PC-9 (cell line): ENCODE measurements at regions not wholly inside any gene's neighbourhood (a gene's known extent, or its start where the extent isn't known, plus 50 kb on each side); places are given as distances from the start of the nearest gene placed in this dataset.

Experiments used
- BruUV-seq: library from RNA; stranded (reverse); fragments of 400-500 nt; replicated peaks from 2 replicates; lab custom pipeline; 2021; lab: Mats Ljungman, UMichigan
- CTCF ChIA-PET: fragments of 300-600 bp; sonication (Branson Sonifier 250); formaldehyde crosslinking; loops from one replicate; lab custom pipeline; 2022; ENCODE audit warnings: antibody characterized with exemption; lab: Charles Lee
- POLR2A ChIA-PET: fragments of 300-600 bp; sonication (Branson Sonifier 250); formaldehyde crosslinking; loops from one replicate; lab custom pipeline; 2022; ENCODE audit warnings: antibody characterized with exemption; ENCODE audit not compliant: unreplicated experiment; lab: Charles Lee
- DNase-seq, 2 experiments: peaks; one replicate each; pipeline versions ENCODE4 v3.0.0 to v3.0.0-alpha.2; 2015 to 2022; ENCODE audit warnings: mixed read lengths in 1 of 2
- H2AFZ ChIP-seq: fragments of 200-600 bp; sonication (generic); 2 replicates; pipeline ENCODE4 v1.8.1; 2017; ENCODE audit warnings: antibody characterized with exemption
- H3F3A ChIP-seq: fragments of 200-600 bp; sonication (generic); 2 replicates; pipeline ENCODE4 v1.8.1; 2017; ENCODE audit warnings: antibody characterized with exemption, mild to moderate bottlenecking, low read depth; ENCODE audit not compliant: insufficient read depth
- H3K27ac ChIP-seq: fragments of 200-600 bp; sonication (generic); 2 replicates; pipeline ENCODE4 v1.6.1; 2016; ENCODE audit warnings: mixed run types
- H3K27me3 ChIP-seq: fragments of 200-600 bp; sonication (generic); 2 replicates; pipeline ENCODE4 v1.6.1; 2016; ENCODE audit warnings: low read depth, mixed run types; ENCODE audit not compliant: insufficient read depth
- H3K36me3 ChIP-seq: fragments of 200-600 bp; sonication (generic); 2 replicates; pipeline ENCODE4 v1.6.1; 2016; ENCODE audit warnings: low read depth, mixed run types
- H3K4me1 ChIP-seq: fragments of 200-600 bp; sonication (generic); replicated peaks from 2 replicates; pipeline ENCODE4 v1.6.1; 2016; ENCODE audit warnings: mixed run types; ENCODE audit not compliant: insufficient read depth
- H3K4me2 ChIP-seq: fragments of 200-600 bp; sonication (generic); 2 replicates; pipeline ENCODE4 v1.6.1; 2017; ENCODE audit warnings: mixed run types
- H3K4me3 ChIP-seq: fragments of 200-600 bp; sonication (generic); 2 replicates; pipeline ENCODE4 v1.6.1; 2016; ENCODE audit warnings: mixed run types
- H3K79me2 ChIP-seq: fragments of 200-600 bp; sonication (generic); 2 replicates; pipeline ENCODE4 v1.6.1; 2017; ENCODE audit warnings: low read depth, mixed run types
- H3K9me2 ChIP-seq: fragments of 200-600 bp; sonication (generic); 2 replicates; pipeline ENCODE4 v1.8.1; 2017; ENCODE audit warnings: mild to moderate bottlenecking; ENCODE audit not compliant: insufficient read depth
- H3K9me3 ChIP-seq: fragments of 200-600 bp; sonication (generic); 2 replicates; pipeline ENCODE4 v1.8.1; 2016; ENCODE audit warnings: low read depth; ENCODE audit not compliant: insufficient read depth
- H4K20me1 ChIP-seq: fragments of 200-600 bp; sonication (generic); 2 replicates; pipeline ENCODE4 v1.8.1; 2017; ENCODE audit not compliant: insufficient read depth
- EZH2 ChIP-seq: fragments of 200-600 bp; sonication (generic); IDR thresholded peaks from 2 replicates; pipeline ENCODE4 v1.8.0; 2017; ENCODE audit warnings: antibody characterized with exemption, low read depth
- intact Hi-C: fragments of 100-400 bp; cut with micrococcal nuclease; formaldehyde crosslinking; loops from one replicate; pipeline ENCODE4 v1.10.0; 2022; ENCODE audit not compliant: unreplicated experiment
- TF ChIP-seq, protein P1 (sequence below): fragments of 200-600 bp; sonication (generic); conservative IDR thresholded peaks from 2 replicates; pipeline ENCODE4 v1.6.1; 2017; ENCODE audit warnings: mixed run types, antibody characterized with exemption, mild to moderate bottlenecking, moderate library complexity

- BruUV-seq: no TSS peak
- Histone ChIP-seq H3K4me3 (no peak overlapping the region), H3K27me3 (no peaks in the 10 kb centered on the region), H3F3A (peaks cover 29% of the 10 kb centered on the region), H3K4me1 (peaks cover 59% of the 10 kb centered on the region), H3K4me2 (no peak overlapping the region), H3K9me2 (no peaks in the 10 kb centered on the region), H2AFZ (no peak overlapping the region), H4K20me1 (no peaks in the 10 kb centered on the region), H3K9me3 (no peaks in the 10 kb centered on the region), H3K27ac (no peak overlapping the region), H3K79me2 (no peaks in the 10 kb centered on the region), H3K36me3 (no peaks in the 10 kb centered on the region)
- intact Hi-C loops: no loop called here
- no peak for DNase-seq
- ChIA-PET CTCF (no interaction called here), POLR2A (interaction anchor here (0.7 kb wide), 1 partner anchor 70 kb away, joined by 6 read pairs; no protein-coding TSS in a partner anchor)
- TF ChIP-seq, protein P1, sequence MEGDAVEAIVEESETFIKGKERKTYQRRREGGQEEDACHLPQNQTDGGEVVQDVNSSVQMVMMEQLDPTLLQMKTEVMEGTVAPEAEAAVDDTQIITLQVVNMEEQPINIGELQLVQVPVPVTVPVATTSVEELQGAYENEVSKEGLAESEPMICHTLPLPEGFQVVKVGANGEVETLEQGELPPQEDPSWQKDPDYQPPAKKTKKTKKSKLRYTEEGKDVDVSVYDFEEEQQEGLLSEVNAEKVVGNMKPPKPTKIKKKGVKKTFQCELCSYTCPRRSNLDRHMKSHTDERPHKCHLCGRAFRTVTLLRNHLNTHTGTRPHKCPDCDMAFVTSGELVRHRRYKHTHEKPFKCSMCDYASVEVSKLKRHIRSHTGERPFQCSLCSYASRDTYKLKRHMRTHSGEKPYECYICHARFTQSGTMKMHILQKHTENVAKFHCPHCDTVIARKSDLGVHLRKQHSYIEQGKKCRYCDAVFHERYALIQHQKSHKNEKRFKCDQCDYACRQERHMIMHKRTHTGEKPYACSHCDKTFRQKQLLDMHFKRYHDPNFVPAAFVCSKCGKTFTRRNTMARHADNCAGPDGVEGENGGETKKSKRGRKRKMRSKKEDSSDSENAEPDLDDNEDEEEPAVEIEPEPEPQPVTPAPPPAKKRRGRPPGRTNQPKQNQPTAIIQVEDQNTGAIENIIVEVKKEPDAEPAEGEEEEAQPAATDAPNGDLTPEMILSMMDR: no peak
- no peak for TF ChIP-seq EZH2
Observed at GRCh38 chr1:59137276-59137615, 159.6 kb upstream of the FGGY start.

- H3K9me3 ChIP-seq: no peaks in the 10 kb centered on the region
Observed at GRCh38 chr1:59137968-59138367, 158.9 kb upstream of the FGGY start.

GRCh38 chr1:59138402-59138801, 158.5 kb upstream of the FGGY start:
- Histone ChIP-seq H3F3A (peaks cover 39% of the 10 kb centered on the region), H3K9me2 (no peaks in the 10 kb centered on the region), H3K36me3 (no peaks in the 10 kb centered on the region), H3K4me3 (no peak overlapping the region), H4K20me1 (no peaks in the 10 kb centered on the region), H3K4me2 (peak overlapping the region; percentile 38), H3K9me3 (no peaks in the 10 kb centered on the region), H3K4me1 (peaks cover 70% of the 10 kb centered on the region), H3K79me2 (no peaks in the 10 kb centered on the region), H3K27ac (peak overlapping the region; percentile 94), H2AFZ (no peak overlapping the region), H3K27me3 (no peaks in the 10 kb centered on the region)
- ChIA-PET CTCF (no interaction called here), POLR2A (interaction anchor here (0.6 to 0.7 kb wide), 2 partner anchors 10 to 205 kb away, joined by 4 to 8 read pairs; no protein-coding TSS in a partner anchor)
- TSS peak; percentile 34 for BruUV-seq
- TF ChIP-seq, protein P1: no peak
- no peak for TF ChIP-seq EZH2
- intact Hi-C loops: loop anchor here (2.0 kb wide), 2 partner anchors 108 to 206 kb away; no protein-coding TSS in a partner anchor
- peak in 1 of 2 experiments; percentile 21 for DNase-seq

More at GRCh38 chr1:59137968-59138367, 158.9 kb upstream of the FGGY start:
- Histone ChIP-seq H3K79me2 (no peaks in the 10 kb centered on the region), H3K4me3 (no peak overlapping the region), H2AFZ (no peak overlapping the region), H3K36me3 (no peaks in the 10 kb centered on the region), H4K20me1 (no peaks in the 10 kb centered on the region), H3K9me2 (no peaks in the 10 kb centered on the region), H3K4me2 (peak overlapping the region; percentile 2; the same call in 1 of the 2 replicates), H3K27ac (peak overlapping the region; percentile 94), H3K4me1 (peaks cover 66% of the 10 kb centered on the region), H3K27me3 (no peaks in the 10 kb centered on the region), H3F3A (peaks cover 36% of the 10 kb centered on the region)
- no peak for TF ChIP-seq EZH2
- TF ChIP-seq, protein P1: no peak
- no peak for DNase-seq
- POLR2A ChIA-PET: interaction anchor here (0.6 kb wide), 1 partner anchor 9 kb away, joined by 8 read pairs; no protein-coding TSS in a partner anchor
- CTCF ChIA-PET: no interaction called here
- no TSS peak for BruUV-seq
- intact Hi-C loops: loop anchor here (2.0 kb wide), 2 partner anchors 107 to 205 kb away; no protein-coding TSS in a partner anchor
